ENCODE measurements at regions not wholly inside any gene's neighbourhood (a gene's known extent, or its start where the extent isn't known, plus 50 kb on each side); places are given as distances from the start of the nearest gene placed in this dataset.

- TF ChIP-seq CTCF (IDR thresholded peaks at IDR 0.05): no peak
- TF ChIP-seq POLR2AphosphoS5 (IDR thresholded peaks at IDR 0.05): no peak
- no peak for TF ChIP-seq EP300 (IDR thresholded peaks at IDR 0.05)
- TF ChIP-seq POLR2A (IDR thresholded peaks at IDR 0.05): no peak
Measured at GRCh38 chr10:118944959-118945633, 84.4 kb upstream of the NANOS1 start.

Measured in stomach (tissue), 4 donors.